ENCODE measurements at regions not wholly inside any gene's neighbourhood (a gene's known extent, or its start where the extent isn't known, plus 50 kb on each side); places are given as distances from the start of the nearest gene placed in this dataset.
"Not testable (repeated sequence)": the region's sequence is repeated elsewhere in the genome, so short reads cannot be mapped to it uniquely, and the experiment has no call there.

DNA sequence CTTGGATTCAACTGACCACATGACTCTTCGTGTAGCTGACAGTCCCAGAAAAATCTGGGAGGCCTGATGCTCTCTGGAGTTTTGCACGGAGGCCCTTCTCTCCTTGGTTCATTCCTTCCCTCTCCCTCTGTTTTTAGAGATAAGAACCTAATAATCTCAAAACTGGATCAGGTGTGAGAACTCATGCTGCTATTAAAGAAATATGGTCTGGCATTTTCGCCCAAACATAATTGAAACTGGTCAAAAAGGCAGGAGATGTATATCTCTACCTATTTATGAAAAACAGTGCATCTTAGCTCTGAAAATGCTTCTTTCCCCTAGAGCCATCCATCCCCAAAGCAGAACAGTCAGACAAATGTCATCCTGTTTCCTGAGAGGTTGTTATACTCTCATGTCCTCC is 397.5 kb downstream of the PRELID2 start:
- DNase-seq: no peak
- intact Hi-C loops (cut with DNase I): no loop called here

DNA sequence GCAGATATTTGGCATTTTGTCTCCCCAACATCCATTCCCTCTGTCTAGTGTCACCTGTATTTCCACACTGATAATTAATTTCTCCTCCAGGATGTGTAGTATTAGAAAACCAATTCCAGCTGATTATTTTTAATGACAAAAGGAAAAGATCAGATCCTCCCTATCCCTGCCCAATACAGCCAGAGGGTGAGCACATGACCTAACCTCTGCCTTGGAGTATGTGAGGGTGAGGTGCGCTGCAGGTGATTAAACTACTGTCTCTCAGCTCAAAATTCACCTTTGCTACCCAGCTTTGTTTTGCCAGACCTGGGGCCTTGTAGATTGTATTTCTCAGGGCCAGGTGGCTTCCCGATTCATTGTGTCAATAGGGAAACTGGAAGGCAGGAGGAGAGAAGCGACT is 402.1 kb downstream of the PRELID2 start:
- intact Hi-C loops (cut with DNase I): no loop called here
- no peak for DNase-seq

DNA sequence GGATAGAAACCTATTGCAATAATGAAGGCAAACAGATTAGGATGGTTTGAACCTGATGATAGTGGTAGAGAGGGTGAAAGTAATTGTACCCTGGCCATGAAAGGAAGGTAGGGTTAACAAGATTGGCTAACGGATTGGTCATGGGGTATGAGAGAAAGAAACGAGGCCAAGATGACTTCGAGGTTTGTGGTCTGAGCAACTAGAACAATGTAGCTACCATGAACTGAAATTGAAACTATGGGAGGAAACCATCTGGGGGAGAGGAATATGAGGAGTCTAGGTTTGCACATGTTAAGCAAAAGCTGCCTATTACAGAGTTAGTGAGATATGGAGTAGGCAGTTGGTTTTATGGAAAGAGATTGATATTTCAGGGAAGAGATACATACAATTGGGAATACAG is 406.0 kb downstream of the PRELID2 start:
- intact Hi-C loops (cut with DNase I): no loop called here
- no peak for DNase-seq

DNA sequence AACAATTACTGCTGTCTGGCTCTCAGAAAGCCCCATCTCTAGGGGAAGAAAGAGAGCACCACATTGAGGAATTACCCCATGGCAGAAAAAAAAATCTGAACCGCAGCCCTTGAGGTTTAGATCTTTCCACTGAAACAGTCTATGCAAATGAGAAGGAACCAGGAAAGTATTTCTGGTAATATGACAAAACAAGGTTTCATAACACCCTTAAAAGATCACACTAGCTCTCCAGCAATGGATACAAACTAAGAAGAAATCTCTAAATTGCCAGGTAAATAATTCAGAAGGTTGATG is 427.1 kb downstream of the PRELID2 start:
- DNase-seq: no peak
- intact Hi-C loops (cut with DNase I): no loop called here

GRCh38 chr5:145407300-145408047 is 427.7 kb downstream of the PRELID2 start:
- intact Hi-C loops (cut with DNase I): no loop called here
- no peak for DNase-seq

- intact Hi-C loops (cut with DNase I): no loop called here
- DNase-seq: no peak
Observed at GRCh38 chr5:145403992-145404391, 431.1 kb downstream of the PRELID2 start.

- intact Hi-C loops (cut with DNase I): no loop called here
- DNase-seq: no peak
Observed at GRCh38 chr5:145396888-145397287, 438.3 kb downstream of the PRELID2 start.

DNA sequence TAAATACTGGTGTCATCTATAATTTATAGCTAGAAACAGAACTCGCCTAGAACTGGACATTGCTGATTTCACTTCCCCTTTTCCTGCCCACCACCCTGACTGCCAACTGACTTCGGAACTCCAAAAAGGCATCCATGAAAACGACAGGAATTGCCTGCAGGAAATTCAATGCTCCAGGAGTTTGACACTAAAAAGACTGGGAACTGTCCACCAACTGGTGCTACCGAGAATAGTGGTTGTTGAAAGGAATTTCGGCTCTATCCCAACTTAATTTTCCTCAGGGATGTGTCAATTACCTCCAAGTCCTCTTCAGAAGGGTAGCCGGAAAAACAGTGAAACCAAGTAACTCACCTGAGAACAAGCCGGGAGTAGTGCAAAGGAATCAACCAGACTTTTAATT is 440.0 kb downstream of the PRELID2 start:
- intact Hi-C loops (cut with DNase I); DNase-seq: not testable (repeated sequence)

GRCh38 chr5:145393426-145393825 is 441.7 kb downstream of the PRELID2 start:
- no peak for DNase-seq
- intact Hi-C loops (cut with DNase I): no loop called here

DNA sequence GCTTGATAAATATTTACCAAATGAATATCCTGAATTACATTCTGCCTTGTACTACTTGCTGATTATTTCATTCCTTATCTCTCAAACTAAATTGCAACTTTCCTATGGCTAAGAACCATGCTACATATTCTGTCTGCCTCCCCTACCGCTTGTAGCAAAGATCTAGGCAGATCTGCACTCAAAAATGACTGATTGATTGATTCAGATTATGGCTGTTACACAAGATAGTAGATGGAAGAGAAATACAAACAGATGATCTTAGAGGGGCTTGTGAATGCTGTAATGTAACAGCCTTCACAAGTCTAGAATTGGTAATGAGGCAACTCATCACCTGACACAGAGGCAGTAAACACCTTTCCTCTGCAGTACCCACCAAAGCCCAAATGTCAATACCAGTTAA is 446.1 kb downstream of the PRELID2 start:
- intact Hi-C loops (cut with DNase I): no loop called here
- no peak for DNase-seq

GRCh38 chr5:145385276-145385675 is 449.9 kb downstream of the PRELID2 start:
- intact Hi-C loops (cut with DNase I): no loop called here
- DNase-seq: no peak

DNA sequence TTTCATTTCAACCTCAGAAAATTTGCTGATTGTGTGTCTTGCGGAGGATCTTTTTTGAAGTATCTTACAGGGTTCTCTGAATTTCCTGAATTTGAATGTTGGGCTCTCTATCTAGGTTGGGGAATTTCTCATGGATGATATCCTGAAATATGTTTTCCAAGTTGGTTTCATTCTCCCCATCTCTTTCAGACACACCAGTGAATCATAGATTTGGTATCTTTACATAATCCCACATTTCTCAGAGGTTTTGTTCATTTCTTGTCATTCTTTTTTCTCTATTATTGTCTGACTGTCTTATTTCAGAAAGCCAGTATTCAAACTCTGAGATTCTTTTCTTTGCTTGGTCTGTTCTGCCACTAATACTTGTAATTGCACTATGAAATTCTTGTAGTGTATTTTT is 456.9 kb downstream of the PRELID2 start:
- DNase-seq: no peak
- intact Hi-C loops (cut with DNase I): no loop called here

DNA sequence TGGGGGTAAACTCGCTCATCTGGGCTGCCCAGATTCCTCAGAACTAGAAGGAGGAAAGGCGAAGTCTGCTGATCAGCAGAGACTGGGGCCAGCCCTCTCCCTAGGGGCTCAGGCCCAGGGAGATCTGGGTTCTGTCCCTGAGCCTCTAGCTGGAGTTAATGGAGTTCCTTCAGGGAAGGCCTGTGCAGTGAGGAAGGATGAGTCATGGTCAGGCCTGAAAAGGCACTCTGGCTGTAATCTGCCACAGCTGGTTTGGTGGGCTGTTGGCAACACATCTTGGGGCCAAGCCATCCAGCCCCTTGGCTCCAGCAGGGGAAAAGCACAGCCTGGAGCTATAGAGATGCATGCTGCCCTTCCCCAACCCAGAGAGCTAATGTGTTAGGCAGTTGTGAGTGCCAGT is 459.6 kb downstream of the PRELID2 start:
- DNase-seq: no peak
- intact Hi-C loops (cut with DNase I): no loop called here

- DNase-seq: no peak
- intact Hi-C loops (cut with DNase I): no loop called here
Observed at GRCh38 chr5:145365464-145365863, 469.7 kb downstream of the PRELID2 start.

DNA sequence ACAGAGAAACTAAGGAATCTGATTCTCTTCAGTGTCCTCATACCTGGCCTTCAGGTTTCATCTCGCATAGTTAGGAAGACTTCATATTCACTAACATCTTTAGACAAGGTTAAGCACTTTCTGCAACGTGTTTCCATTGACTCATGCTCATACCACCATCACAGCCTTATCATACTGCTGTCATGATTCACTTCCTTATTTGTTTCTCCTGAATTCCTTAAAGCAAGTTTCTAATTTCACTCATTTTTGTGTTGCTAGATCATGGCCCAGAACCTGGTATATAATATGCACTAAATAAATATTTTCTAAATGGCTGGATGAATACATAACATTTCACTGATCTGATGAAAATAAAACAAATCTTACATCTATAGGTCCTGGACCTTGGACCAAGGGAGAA is 472.9 kb downstream of the PRELID2 start:
- DNase-seq: no peak
- intact Hi-C loops (cut with DNase I): no loop called here

GRCh38 chr5:145360936-145361335 is 474.2 kb downstream of the PRELID2 start:
- intact Hi-C loops (cut with DNase I): no loop called here

DNA sequence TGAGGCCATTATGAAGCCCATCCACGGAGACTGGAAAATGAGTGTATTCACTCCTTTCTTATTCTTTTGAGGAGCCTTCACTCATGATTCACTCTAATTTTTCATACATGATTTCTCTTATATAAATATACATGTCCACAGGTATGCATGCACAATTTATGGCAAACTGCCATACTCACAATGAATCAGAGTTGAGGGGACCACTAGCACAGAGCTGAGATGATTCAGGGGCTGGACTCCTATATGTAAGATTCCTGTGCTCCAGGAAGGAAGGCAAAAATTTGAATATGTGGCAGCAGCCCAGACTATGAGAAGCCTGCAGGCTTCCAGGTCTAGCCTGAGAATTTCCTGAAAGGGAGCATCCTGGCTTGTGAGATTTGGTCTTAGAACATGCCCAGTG is 484.6 kb downstream of the PRELID2 start:
- intact Hi-C loops (cut with DNase I): no loop called here
- no peak for DNase-seq

More at GRCh38 chr5:145360936-145361335, 474.2 kb downstream of the PRELID2 start:
- DNase-seq: no peak

- intact Hi-C loops (cut with DNase I): no loop called here
- DNase-seq: peak in 1 of 42 donors; percentile 14
Observed at GRCh38 chr5:145347026-145347616, 488.0 kb downstream of the PRELID2 start.

DNA sequence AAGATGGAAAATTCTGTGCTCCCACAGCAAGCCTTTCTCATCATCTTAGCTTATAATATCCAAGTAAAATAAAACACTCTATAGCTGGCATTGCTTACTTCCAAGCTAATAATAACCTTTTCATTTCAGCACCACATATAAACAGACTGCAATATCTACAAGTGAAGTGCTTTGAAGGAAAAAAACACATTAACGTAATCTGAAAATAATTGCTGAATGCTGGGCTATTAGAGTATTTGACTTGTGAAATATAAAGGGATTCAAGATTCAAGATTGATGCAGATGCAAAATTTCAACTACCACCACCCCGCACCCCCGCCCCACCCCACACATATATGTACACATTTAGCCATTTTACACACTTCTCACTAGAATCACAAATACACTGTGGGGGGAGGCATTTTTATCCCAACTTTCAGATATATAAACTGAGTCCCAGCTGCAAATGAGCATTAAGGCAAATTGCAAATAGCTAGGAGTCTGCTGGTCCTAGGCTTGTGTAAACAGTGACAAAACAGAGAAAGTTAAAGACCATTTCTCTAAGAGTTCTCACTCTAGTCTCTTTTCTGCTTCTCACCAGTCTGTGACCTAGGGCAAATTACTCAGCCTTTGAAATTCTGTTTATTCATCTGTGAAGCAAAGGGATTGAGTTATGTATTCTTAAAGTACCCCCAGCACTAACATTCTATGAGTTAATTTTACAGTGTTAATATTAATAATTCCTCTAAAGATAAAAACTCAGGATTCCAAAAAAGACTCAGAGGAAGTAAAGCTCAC is 489.4 kb downstream of the PRELID2 start:
- intact Hi-C loops (cut with DNase I): no loop called here
- no peak for DNase-seq

DNA sequence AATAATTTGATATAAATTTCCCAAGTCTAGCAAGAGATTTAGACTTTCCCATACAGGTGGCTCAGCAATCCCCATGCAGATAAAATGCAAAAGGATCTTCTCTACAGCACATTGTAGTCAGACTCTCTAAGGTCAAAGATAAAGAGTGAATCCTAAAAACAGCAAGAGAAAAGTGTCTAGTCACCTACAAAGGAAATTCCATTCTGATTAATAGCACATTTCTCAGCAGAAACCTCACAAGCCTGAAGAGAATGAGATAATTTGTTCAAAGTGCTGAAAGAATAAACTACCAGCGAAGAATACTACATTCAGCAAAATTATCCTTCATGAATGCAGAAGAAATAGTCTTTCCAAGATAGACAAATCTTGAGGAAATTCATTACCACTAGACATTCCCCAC is 493.3 kb downstream of the PRELID2 start:
- intact Hi-C loops (cut with DNase I): no loop called here
- no peak for DNase-seq

DNA sequence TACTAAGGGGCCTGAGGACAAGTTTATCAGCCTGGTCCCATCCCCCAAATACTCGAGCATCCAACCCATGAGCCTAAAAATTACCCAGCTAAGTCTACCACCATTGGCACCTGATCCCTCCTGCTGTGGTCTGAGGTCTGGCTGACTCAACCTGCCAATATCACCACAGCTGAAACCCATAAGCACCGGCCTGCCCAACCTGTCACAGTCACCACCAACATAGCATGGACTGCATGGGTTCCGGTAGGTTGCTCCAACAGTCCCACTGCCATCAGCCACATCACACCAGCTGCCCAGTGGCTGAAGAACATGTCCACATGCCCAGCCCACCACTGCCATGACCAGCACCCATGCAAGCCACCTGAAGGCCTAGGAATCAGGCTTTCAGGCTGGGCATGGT is 495.0 kb downstream of the PRELID2 start:
- intact Hi-C loops (cut with DNase I): no loop called here
- no peak for DNase-seq
